HG03378 (cell line): ENCODE measurements at regions not wholly inside any gene's neighbourhood (a gene's known extent, or its start where the extent isn't known, plus 50 kb on each side); places are given as distances from the start of the nearest gene placed in this dataset.
"Not testable (repeated sequence)": the region's sequence is repeated elsewhere in the genome, so short reads cannot be mapped to it uniquely, and the experiment has no call there.

Experiments
- ATAC-seq: cut with Tn5 transposase; IDR thresholded peaks from one replicate; pipeline ENCODE4 v1.9.1; 2021; ENCODE audit warnings: mild to moderate bottlenecking, moderate library complexity; ENCODE audit not compliant: unreplicated experiment

DNA sequence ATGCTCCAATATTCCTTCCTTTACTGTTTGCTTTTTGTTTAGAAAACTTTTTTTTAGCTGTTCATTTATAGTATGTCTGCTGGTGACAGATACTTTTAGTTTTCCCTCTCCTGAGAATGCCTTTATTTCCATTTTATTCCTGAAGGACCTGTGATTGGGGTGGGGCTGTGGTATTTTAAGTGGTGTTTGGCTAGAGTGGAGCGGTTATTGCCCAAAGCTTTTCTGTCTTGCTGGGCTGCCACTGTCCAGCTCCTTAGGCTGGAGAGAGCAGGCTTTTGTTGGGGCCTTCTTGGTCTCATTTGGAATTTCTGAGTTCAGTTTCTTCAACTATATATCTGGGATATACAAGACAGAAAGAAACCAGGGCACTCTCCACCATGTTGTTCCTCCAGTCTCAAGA is 160.0 kb upstream of the PLGLB2 start:
- not testable (repeated sequence) for ATAC-seq

DNA sequence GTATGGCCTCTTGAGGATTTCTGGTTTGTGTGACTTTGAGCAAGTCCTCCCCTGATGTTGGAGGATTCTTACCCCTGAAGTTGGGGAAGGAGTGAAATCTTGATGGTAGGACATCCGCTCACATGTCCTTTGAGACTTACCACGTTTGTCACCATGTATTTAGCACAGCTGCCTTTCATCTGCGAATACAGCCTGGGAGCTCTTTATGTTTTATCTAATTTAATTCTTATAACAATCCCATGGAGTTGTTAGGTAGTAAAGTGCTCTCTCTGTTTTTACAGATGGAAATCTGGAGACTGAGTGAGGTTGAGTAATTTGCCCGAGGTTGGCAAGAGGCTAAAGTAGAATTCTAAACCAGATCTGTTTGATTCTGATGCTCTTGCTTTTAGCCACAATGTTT is 154.9 kb upstream of the PLGLB2 start:
- ATAC-seq, result not testable (repeated sequence)

- not testable (repeated sequence) for ATAC-seq
Measured at GRCh38 chr2:87593784-87594610, 153.9 kb upstream of the PLGLB2 start.

DNA sequence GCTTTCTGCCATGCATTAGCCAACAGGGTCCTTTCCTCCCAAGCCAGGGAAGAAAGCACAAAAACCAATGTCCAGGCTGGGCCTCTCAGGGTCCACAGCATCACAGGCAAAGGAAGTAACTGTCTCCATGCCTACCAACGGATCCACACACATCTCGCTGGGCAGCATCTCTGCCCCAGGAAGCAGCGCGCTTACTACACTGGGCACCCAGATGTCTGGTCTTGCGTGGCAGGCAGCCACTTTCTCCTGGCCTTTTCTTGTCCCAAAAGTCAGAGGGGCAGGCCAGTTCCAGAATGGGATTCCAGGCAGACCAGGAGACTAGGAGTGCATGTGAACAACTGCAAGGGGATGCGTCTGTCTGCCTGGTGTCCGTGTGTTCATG is 153.3 kb upstream of the PLGLB2 start:
- ATAC-seq, result not testable (repeated sequence)

DNA sequence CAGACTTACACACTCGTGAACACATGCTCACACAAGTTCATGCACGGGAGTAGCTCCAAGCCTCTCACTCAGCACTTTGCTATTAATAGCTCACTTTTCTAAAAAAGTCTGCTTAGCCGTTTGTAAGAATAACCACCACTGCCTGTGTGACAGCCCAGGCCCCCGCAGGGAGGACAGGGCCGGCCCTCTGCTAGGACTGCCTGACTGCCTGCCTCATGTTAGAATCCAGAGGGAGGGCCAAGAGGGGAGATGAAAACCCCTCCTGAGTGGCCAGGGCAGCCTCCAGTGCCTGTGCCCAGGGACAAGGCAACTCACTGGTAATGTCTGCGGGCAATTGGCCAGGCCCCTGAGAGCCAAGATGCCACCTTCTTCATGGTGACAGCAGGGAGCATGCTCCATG is 152.9 kb upstream of the PLGLB2 start:
- not testable (repeated sequence) for ATAC-seq

- ATAC-seq, result not testable (repeated sequence)
Measured at GRCh38 chr2:87600961-87601360, 146.9 kb upstream of the PLGLB2 start.

DNA sequence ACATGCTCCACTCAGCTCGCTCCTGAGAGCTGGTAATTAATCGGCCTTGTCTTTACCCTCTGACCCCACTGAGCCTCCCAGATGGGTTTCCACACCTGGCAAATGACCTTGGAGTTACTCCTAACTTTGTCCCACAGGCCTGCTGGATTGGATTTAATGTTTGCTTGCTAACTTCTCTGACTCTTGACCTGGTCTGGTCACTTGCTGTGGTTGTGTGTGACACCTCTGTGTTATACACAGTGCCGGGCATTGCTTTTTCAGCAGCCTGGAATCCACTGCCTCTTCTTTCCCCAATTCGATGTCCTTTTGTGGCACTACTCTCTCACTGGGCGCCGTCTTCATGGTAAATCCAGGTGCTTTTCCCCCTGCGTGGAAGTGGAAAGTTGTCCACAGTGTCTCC is 145.8 kb upstream of the PLGLB2 start:
- ATAC-seq, result not testable (repeated sequence)

DNA sequence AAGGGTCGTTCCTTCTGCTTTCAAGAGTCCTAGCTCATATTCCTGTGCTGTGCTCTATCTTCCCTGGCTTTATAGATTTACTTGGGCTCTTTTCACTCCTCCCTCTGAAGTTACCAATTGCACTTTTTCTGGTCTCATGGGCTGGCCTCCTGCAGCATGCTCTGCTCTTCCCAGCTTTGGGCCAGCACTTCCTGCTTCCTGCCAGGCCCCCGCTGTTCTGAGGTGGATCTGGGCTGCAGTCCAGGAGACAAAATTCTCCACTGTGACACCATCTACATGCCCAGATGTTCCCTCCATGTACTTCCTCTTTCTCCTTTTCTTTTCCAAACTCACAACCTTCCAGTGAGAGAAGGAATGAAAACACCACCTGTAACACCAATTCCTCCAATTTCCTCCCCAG is 145.2 kb upstream of the PLGLB2 start:
- ATAC-seq, result not testable (repeated sequence)

DNA sequence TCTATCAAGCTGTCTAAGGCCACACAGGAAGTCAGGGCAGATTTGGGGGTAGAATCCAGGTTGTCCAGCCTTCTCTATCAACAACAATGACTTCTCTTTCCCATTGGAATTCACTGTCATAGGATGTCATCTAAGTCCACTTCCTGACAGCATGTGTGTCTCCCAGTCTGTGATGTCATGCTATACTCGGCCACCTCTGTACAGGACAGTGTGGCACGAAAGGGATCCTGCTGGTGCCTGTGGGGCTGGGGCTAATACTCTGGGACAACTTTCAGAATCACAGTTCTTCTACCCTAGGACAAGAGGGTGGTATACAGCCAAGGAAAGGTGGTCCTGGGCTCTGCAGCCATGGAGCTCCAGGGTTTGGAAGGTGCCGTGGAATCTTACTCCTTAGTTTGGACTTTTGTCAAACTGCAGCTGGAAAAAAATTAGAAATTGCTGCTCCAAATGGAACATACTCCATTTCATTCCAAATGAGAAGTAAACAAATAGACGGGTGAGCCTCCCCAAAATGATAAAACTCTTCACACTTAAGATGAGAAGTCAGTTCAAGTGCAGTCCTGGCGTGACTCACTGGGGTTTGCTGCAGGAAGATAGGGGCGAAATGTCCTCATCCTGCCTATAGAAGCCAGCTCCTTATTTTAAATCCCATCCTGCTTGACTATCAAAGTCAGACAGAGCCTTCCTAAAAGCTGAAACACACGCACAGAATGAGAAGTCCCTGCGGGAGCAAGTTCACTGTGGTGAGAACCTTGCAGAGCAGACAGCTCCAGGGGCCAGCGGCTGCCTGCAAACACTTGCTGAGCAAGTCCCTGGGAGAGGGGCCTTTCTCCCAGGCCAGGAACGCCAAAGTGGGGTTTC is 144.2 kb upstream of the PLGLB2 start:
- ATAC-seq, result not testable (repeated sequence)

- not testable (repeated sequence) for ATAC-seq
Measured at GRCh38 chr2:87604279-87604818, 143.5 kb upstream of the PLGLB2 start.

- not testable (repeated sequence) for ATAC-seq
Measured at GRCh38 chr2:87604980-87605379, 142.9 kb upstream of the PLGLB2 start.

- ATAC-seq, result not testable (repeated sequence)
Measured at GRCh38 chr2:87608377-87609166, 139.3 kb upstream of the PLGLB2 start.

- not testable (repeated sequence) for ATAC-seq
Measured at GRCh38 chr2:87610974-87611373, 136.9 kb upstream of the PLGLB2 start.

- ATAC-seq, result not testable (repeated sequence)
Measured at GRCh38 chr2:87611416-87611815, 136.5 kb upstream of the PLGLB2 start.

GRCh38 chr2:87611956-87612355 is 135.9 kb upstream of the PLGLB2 start:
- not testable (repeated sequence) for ATAC-seq

GRCh38 chr2:87614829-87615434 is 133.0 kb upstream of the PLGLB2 start:
- ATAC-seq, result not testable (repeated sequence)

- ATAC-seq, result not testable (repeated sequence)
Measured at GRCh38 chr2:87619121-87619520, 128.8 kb upstream of the PLGLB2 start.

DNA sequence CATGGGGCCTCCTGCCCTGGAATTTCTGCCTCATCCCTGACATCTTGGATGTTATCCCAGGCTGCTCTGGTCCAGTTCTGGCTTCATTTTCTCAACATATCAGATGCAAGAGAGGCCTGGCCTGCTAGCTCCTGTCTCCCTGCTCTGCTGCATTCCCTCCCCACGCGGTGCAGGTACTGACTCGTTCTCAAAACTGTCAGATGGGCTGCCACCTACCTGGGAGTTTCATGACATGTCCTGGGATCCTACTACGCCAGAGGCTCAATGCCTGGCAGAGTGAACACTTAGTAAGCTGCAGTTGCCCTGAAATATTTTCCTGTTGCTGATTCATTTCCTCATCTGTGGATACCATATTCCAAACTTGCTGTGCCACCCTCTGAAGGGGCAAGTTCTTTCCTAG is 126.7 kb upstream of the PLGLB2 start:
- ATAC-seq, result not testable (repeated sequence)

GRCh38 chr2:87622720-87623119 is 125.2 kb upstream of the PLGLB2 start:
- ATAC-seq, result not testable (repeated sequence)
